ENCODE measurements at regions not wholly inside any gene's neighbourhood (a gene's known extent, or its start where the extent isn't known, plus 50 kb on each side); places are given as distances from the start of the nearest gene placed in this dataset.

DNA sequence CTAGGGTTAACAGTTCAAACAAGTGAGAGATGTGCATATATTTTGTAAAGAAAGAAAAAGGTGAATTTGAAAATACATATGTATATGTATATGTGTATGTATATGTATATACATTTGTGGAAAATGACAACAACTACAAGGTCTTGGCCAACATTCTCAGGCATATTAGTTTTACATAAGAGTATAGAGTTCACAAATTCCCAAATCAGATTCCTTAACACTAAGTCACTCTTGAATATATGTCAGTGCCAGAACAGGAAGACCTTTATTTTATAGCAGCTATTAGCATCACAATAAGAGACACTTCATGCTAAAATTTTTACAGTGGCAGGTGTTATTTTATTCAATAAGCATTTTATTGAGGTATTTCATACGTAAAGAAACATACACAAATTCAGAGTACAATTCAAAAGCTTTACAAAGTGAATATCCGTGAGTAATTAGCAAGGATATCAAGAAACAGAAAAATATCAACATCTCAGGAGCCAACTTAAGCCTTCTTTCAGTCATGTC is 179.7 kb downstream of the SLC6A15 start:
- DNase-seq, result no peak
- H3K79me2 ChIP-seq (ENCODE audit: insufficient read depth, low read length), result no peaks in the 10 kb centered on the region
- H3K27ac ChIP-seq (ENCODE audit: low read depth in 1 of 2, low read length in 2 of 2), result no peak overlapping the region
- H3K4me3 Mint-ChIP-seq, result no peak overlapping the region
- no peaks in the 10 kb centered on the region for H3K27me3 ChIP-seq (ENCODE audit: control insufficient read depth in 2 of 2, insufficient read depth in 2 of 2, low read length in 2 of 2)
- no CpG with 5 or more reads among the region's 2 CpGs for WGBS (ENCODE audit: insufficient coverage)
- H3K9me3 Mint-ChIP-seq, result no peaks in the 10 kb centered on the region
- H3K27me3 Mint-ChIP-seq (ENCODE audit: low read depth in 3 of 3), result peaks cover 0 to 1% (median 0%) of the 10 kb centered on the region in 3 donors
- no peaks in the 10 kb centered on the region for H3K4me1 Mint-ChIP-seq
- no peaks in the 10 kb centered on the region for H3K4me1 ChIP-seq (ENCODE audit: control insufficient read depth in 1 of 2, insufficient read depth in 2 of 2, low read length in 2 of 2)
- H3K36me3 ChIP-seq (replicated peaks in 1 of 2; ENCODE audit: control insufficient read depth in 1 of 2, insufficient read depth in 2 of 2, low read length in 2 of 2), result no peaks in the 10 kb centered on the region
- H3K4me2 ChIP-seq (replicated peaks; ENCODE audit: extremely low read depth, low read length, poor library complexity, severe bottlenecking), result no peak overlapping the region
- no peak overlapping the region for H3K4me3 ChIP-seq (replicated peaks in 1 of 3; ENCODE audit: low read depth in 2 of 3, low read length in 3 of 3)
- H3K27ac Mint-ChIP-seq, result no peak overlapping the region
- H2AFZ ChIP-seq (ENCODE audit: insufficient read depth, low read depth, low read length, poor library complexity, severe bottlenecking), result no peak overlapping the region
- TF ChIP-seq, protein P1, sequence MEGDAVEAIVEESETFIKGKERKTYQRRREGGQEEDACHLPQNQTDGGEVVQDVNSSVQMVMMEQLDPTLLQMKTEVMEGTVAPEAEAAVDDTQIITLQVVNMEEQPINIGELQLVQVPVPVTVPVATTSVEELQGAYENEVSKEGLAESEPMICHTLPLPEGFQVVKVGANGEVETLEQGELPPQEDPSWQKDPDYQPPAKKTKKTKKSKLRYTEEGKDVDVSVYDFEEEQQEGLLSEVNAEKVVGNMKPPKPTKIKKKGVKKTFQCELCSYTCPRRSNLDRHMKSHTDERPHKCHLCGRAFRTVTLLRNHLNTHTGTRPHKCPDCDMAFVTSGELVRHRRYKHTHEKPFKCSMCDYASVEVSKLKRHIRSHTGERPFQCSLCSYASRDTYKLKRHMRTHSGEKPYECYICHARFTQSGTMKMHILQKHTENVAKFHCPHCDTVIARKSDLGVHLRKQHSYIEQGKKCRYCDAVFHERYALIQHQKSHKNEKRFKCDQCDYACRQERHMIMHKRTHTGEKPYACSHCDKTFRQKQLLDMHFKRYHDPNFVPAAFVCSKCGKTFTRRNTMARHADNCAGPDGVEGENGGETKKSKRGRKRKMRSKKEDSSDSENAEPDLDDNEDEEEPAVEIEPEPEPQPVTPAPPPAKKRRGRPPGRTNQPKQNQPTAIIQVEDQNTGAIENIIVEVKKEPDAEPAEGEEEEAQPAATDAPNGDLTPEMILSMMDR (IDR thresholded peaks at IDR 0.05), result no peak
- no peaks in the 10 kb centered on the region for H3K36me3 Mint-ChIP-seq
- no peaks in the 10 kb centered on the region for H3K9me3 ChIP-seq (replicated peaks in 1 of 2; ENCODE audit: control insufficient read depth in 1 of 2, insufficient read depth in 1 of 2, low read length in 2 of 2)
- no peaks in the 10 kb centered on the region for H4K20me1 ChIP-seq (ENCODE audit: insufficient read depth, low read length)
- no peak overlapping the region for H3K9ac ChIP-seq (ENCODE audit: insufficient read depth, low read length, poor library complexity, severe bottlenecking)
- intact Hi-C loops (cut with micrococcal nuclease), result no loop called here

DNA sequence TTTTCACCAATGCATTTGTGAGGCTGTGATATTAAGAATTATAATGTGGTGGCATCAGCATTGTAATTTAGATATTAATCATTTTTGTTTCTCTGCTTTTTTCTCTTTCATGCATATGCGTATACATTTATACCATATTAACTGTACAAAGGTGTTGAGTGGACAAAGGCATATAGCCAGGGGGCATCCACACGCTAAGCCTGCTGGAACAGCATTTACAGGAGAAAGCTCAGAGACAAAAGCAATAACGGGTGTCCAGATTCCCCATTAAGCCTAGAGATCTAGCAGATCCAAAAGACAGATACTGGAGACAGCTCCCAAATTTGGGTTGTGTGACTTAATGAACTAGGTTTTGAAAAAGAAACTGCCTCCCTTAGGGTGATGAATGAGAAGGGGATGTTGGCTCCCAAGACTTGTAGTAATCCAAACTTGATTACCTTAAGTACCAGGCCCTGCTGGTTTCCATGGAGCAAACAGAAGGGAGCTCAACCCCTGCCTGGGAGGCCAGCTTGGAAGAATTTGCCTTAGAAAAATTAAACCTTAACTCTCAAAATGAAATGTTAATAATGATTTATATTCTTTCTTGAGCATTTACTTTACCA is 181.9 kb downstream of the SLC6A15 start:
- no peaks in the 10 kb centered on the region for H3K4me1 Mint-ChIP-seq
- H4K20me1 ChIP-seq (ENCODE audit: insufficient read depth, low read length), result no peaks in the 10 kb centered on the region
- H3K9me3 Mint-ChIP-seq, result no peaks in the 10 kb centered on the region
- H3K36me3 ChIP-seq (replicated peaks in 1 of 2; ENCODE audit: control insufficient read depth in 1 of 2, insufficient read depth in 2 of 2, low read length in 2 of 2), result no peaks in the 10 kb centered on the region
- no peak for DNase-seq
- no peak overlapping the region for H2AFZ ChIP-seq (ENCODE audit: insufficient read depth, low read depth, low read length, poor library complexity, severe bottlenecking)
- no peak overlapping the region for H3K4me2 ChIP-seq (replicated peaks; ENCODE audit: extremely low read depth, low read length, poor library complexity, severe bottlenecking)
- H3K4me3 Mint-ChIP-seq, result no peak overlapping the region
- no peak overlapping the region for H3K9ac ChIP-seq (ENCODE audit: insufficient read depth, low read length, poor library complexity, severe bottlenecking)
- no peak overlapping the region for H3K27ac Mint-ChIP-seq
- H3K27me3 Mint-ChIP-seq (ENCODE audit: low read depth in 3 of 3), result peaks cover 0 to 1% (median 0%) of the 10 kb centered on the region in 3 donors
- no peaks in the 10 kb centered on the region for H3K79me2 ChIP-seq (ENCODE audit: insufficient read depth, low read length)
- no peaks in the 10 kb centered on the region for H3K36me3 Mint-ChIP-seq
- intact Hi-C loops (cut with micrococcal nuclease), result no loop called here
- no peak overlapping the region for H3K27ac ChIP-seq (ENCODE audit: low read depth in 1 of 2, low read length in 2 of 2)
- TF ChIP-seq, protein P1 (IDR thresholded peaks at IDR 0.05), result no peak
- H3K27me3 ChIP-seq (ENCODE audit: control insufficient read depth in 2 of 2, insufficient read depth in 2 of 2, low read length in 2 of 2), result no peaks in the 10 kb centered on the region
- no peak overlapping the region for H3K4me3 ChIP-seq (replicated peaks in 1 of 3; ENCODE audit: low read depth in 2 of 3, low read length in 3 of 3)
- 50% methylated on average over 1 of the region's 3 CpGs for WGBS (ENCODE audit: insufficient coverage)
- no peaks in the 10 kb centered on the region for H3K9me3 ChIP-seq (replicated peaks in 1 of 2; ENCODE audit: control insufficient read depth in 1 of 2, insufficient read depth in 1 of 2, low read length in 2 of 2)
- no peaks in the 10 kb centered on the region for H3K4me1 ChIP-seq (ENCODE audit: control insufficient read depth in 1 of 2, insufficient read depth in 2 of 2, low read length in 2 of 2)

All from CD14-positive monocyte (primary cell).